GM23338 (cell line): ENCODE measurements at regions not wholly inside any gene's neighbourhood (a gene's known extent, or its start where the extent isn't known, plus 50 kb on each side); places are given as distances from the start of the nearest gene placed in this dataset.

Experiments used
- ATAC-seq: fragments of 200-7000 bp; cut with Tn5 transposase; 3 replicates; pipeline ENCODE4 v1.9.1; 2020
- DNase-seq: peaks from one replicate; pipeline ENCODE4 v3.0.0-alpha.2; 2015; ENCODE audit warnings: low spot score
- H2AFZ ChIP-seq: fragments of 200-600 bp; sonication (generic); 2 replicates; pipeline ENCODE4 v1.8.0; 2016; ENCODE audit warnings: antibody characterized with exemption, mild to moderate bottlenecking, moderate library complexity
- H3F3A ChIP-seq: fragments of 200-600 bp; sonication (generic); replicated peaks from 2 replicates; pipeline ENCODE4 v1.8.0; 2017; ENCODE audit warnings: antibody characterized with exemption, mixed run types, low read depth
- H3K27ac ChIP-seq: fragments of 200-600 bp; sonication (generic); 2 replicates; pipeline ENCODE4 v1.6.1; 2016; ENCODE audit warnings: low read depth
- H3K27me3 ChIP-seq: fragments of 200-600 bp; sonication (generic); 2 replicates; pipeline ENCODE4 v1.8.0; 2016; ENCODE audit warnings: mild to moderate bottlenecking, mixed run types, moderate library complexity; ENCODE audit not compliant: insufficient read depth
- H3K36me3 ChIP-seq: fragments of 200-600 bp; sonication (generic); 2 replicates; pipeline ENCODE4 v1.8.0; 2016; ENCODE audit warnings: mild to moderate bottlenecking; ENCODE audit not compliant: insufficient read depth
- H3K4me1 ChIP-seq: fragments of 200-600 bp; sonication (generic); 2 replicates; pipeline ENCODE4 v1.8.0; 2016; ENCODE audit warnings: mild to moderate bottlenecking, moderate library complexity; ENCODE audit not compliant: insufficient read depth
- H3K4me2 ChIP-seq: fragments of 200-600 bp; sonication (generic); 2 replicates; pipeline ENCODE4 v1.7.1; 2017; ENCODE audit warnings: mixed run types
- H3K4me3 ChIP-seq: fragments of 200-600 bp; sonication (generic); 2 replicates; pipeline ENCODE4 v1.6.1; 2016; ENCODE audit warnings: mixed run types
- H3K79me2 ChIP-seq: fragments of 200-600 bp; sonication (generic); replicated peaks from 2 replicates; pipeline ENCODE4 v1.8.0; 2017; ENCODE audit warnings: mild to moderate bottlenecking; ENCODE audit not compliant: insufficient read depth
- H3K9me2 ChIP-seq: fragments of 200-600 bp; sonication (generic); 2 replicates; pipeline ENCODE4 v1.8.0; 2017; ENCODE audit not compliant: insufficient read depth
- H4K20me1 ChIP-seq: fragments of 200-600 bp; sonication (generic); replicated peaks from 2 replicates; pipeline ENCODE4 v1.8.0; 2017; ENCODE audit warnings: mild to moderate bottlenecking; ENCODE audit not compliant: insufficient read depth
- H3K27ac Mint-ChIP-seq: 2 replicates; pipeline ENCODE4 v1.8.0; 2020; ENCODE audit warnings: inconsistent platforms, mild to moderate bottlenecking, moderate library complexity, mixed read lengths
- H3K27me3 Mint-ChIP-seq: 3 replicates; pipeline ENCODE4 v1.8.0; 2022; ENCODE audit warnings: low read depth, mild to moderate bottlenecking, moderate library complexity, mixed read lengths, inconsistent platforms; ENCODE audit not compliant: insufficient read depth, poor library complexity
- H3K36me3 Mint-ChIP-seq: 3 replicates; pipeline ENCODE4 v1.8.0; 2021; ENCODE audit warnings: low read depth, mild to moderate bottlenecking, inconsistent platforms, moderate library complexity, mixed read lengths
- H3K4me1 Mint-ChIP-seq: 3 replicates; pipeline ENCODE4 v1.8.0; 2020; ENCODE audit warnings: mild to moderate bottlenecking, inconsistent platforms, mixed read lengths
- H3K4me3 Mint-ChIP-seq: 3 replicates; pipeline ENCODE4 v1.8.0; 2021; ENCODE audit warnings: moderate library complexity, mild to moderate bottlenecking, inconsistent platforms, mixed read lengths
- H3K9me3 Mint-ChIP-seq: 3 replicates; pipeline ENCODE4 v1.8.0; 2020; ENCODE audit warnings: moderate library complexity, mild to moderate bottlenecking, inconsistent platforms, mixed read lengths
- CREB1 ChIP-seq: fragments of 250-450 bp; sonication (Bioruptor Pico); IDR thresholded peaks from 2 replicates; pipeline ENCODE4 v1.5.0; 2020; ENCODE audit warnings: low read depth, mild to moderate bottlenecking, moderate library complexity
- CTCF ChIP-seq, 2 experiments: fragments of 200-600 bp in 1 of 2; sonication (generic) in 1 of 2; conservative IDR thresholded peaks; 2 replicates each; pipeline versions ENCODE4 v1.5.1 to v1.6.1; 2016 to 2017; ENCODE audit warnings: antibody characterized with exemption in 2 of 2, low read depth in 2 of 2, mild to moderate bottlenecking in 2 of 2, moderate library complexity in 1 of 2
- EZH2 ChIP-seq: fragments of 200-600 bp; sonication (generic); IDR thresholded peaks from one replicate; pipeline ENCODE4 v1.8.0; 2017; ENCODE audit warnings: antibody characterized with exemption, mild to moderate bottlenecking, low read depth; ENCODE audit not compliant: unreplicated experiment
- EZH2phosphoT487 ChIP-seq: fragments of 200-600 bp; sonication (generic); IDR thresholded peaks from one replicate; pipeline ENCODE4 v1.8.1; 2018; ENCODE audit warnings: antibody characterized with exemption; ENCODE audit not compliant: unreplicated experiment
- JUNB ChIP-seq: IDR thresholded peaks from one replicate; pipeline ENCODE4 v1.6.1; 2016; ENCODE audit warnings: antibody characterized with exemption; ENCODE audit not compliant: unreplicated experiment
- NANOG ChIP-seq: IDR thresholded peaks from 2 replicates; pipeline ENCODE4 v1.6.1; 2016; ENCODE audit warnings: antibody characterized with exemption, borderline replicate concordance
- POLR2AphosphoS5 ChIP-seq: IDR thresholded peaks from 2 replicates; pipeline ENCODE4 v1.6.1; 2016; ENCODE audit warnings: antibody characterized with exemption, low read depth
- STAT1 ChIP-seq: IDR thresholded peaks from one replicate; pipeline ENCODE4 v1.6.1; 2016; ENCODE audit warnings: antibody characterized with exemption; ENCODE audit not compliant: unreplicated experiment
- ZNF114 ChIP-seq: fragments of 250-450 bp; sonication (Bioruptor Pico); IDR thresholded peaks from 2 replicates; pipeline ENCODE4 v1.5.0; 2020; ENCODE audit warnings: mild to moderate bottlenecking, moderate library complexity
- ZNF331 ChIP-seq: fragments of 250-450 bp; sonication (Bioruptor Pico); IDR thresholded peaks from 2 replicates; pipeline ENCODE4 v1.5.0; 2020; ENCODE audit warnings: low read depth, mild to moderate bottlenecking, moderate library complexity
- ZNF462 ChIP-seq: fragments of 250-450 bp; sonication (Bioruptor Pico); IDR thresholded peaks from 2 replicates; pipeline ENCODE4 v1.5.0; 2020; ENCODE audit warnings: mild to moderate bottlenecking, moderate library complexity
- TF ChIP-seq, protein P1 (sequence below): IDR thresholded peaks from 2 replicates; pipeline ENCODE4 v1.6.1; 2016; ENCODE audit warnings: antibody characterized with exemption
- TF ChIP-seq, protein P2 (sequence below): IDR thresholded peaks from one replicate; pipeline ENCODE4 v1.6.1; 2018; ENCODE audit warnings: antibody characterized with exemption; ENCODE audit not compliant: unreplicated experiment

DNA sequence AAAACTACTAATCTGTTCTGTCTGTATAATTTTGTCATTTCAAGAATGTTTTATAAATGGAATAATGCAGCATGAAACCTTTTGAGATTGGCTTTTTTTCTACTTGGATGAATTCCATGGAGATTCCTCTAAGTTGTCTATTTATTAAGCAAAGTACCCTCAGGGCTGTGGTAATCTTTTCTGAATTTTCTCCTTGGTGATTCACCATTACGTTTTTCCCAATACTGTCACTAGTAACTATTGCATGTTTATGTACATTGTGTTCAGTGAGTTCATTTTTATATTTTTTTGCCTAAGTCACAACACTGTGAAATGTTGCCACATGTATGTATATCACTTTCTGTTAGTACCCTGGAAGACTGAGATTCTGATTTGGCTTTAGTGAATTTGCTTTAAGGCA is 177.0 kb upstream of the GRIN3A start:
- no peaks in the 10 kb centered on the region for H3K36me3 ChIP-seq
- Mint-ChIP-seq H3K9me3 (peaks cover 83% of the 10 kb centered on the region), H3K27me3 (peaks cover 4% of the 10 kb centered on the region), H3K4me3 (no peak overlapping the region), H3K4me1 (no peaks in the 10 kb centered on the region), H3K27ac (no peak overlapping the region), H3K36me3 (no peaks in the 10 kb centered on the region; the same call in 2 of the 3 replicates)
- H4K20me1 ChIP-seq: no peaks in the 10 kb centered on the region
- H3K4me1 ChIP-seq: no peaks in the 10 kb centered on the region
- H3K4me3 ChIP-seq: no peak overlapping the region
- no peak overlapping the region for H3K4me2 ChIP-seq
- no peaks in the 10 kb centered on the region for H3K9me2 ChIP-seq
- no peak overlapping the region for H3K27ac ChIP-seq
- DNase-seq (no peak), ATAC-seq (no peak)
- H3K27me3 ChIP-seq: no peaks in the 10 kb centered on the region
- H2AFZ ChIP-seq: no peak overlapping the region
- H3K79me2 ChIP-seq: no peaks in the 10 kb centered on the region
- no peaks in the 10 kb centered on the region for H3F3A ChIP-seq
- TF ChIP-seq, protein P1, sequence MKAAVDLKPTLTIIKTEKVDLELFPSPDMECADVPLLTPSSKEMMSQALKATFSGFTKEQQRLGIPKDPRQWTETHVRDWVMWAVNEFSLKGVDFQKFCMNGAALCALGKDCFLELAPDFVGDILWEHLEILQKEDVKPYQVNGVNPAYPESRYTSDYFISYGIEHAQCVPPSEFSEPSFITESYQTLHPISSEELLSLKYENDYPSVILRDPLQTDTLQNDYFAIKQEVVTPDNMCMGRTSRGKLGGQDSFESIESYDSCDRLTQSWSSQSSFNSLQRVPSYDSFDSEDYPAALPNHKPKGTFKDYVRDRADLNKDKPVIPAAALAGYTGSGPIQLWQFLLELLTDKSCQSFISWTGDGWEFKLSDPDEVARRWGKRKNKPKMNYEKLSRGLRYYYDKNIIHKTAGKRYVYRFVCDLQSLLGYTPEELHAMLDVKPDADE: no peak
- TF ChIP-seq EZH2: no peak
- TF ChIP-seq STAT1: no peak
- no peak for TF ChIP-seq JUNB
- no peak for TF ChIP-seq CTCF (conservative IDR thresholded peaks at IDR 0.05; ENCODE audit: low read depth in 2 of 2)
- no peak for TF ChIP-seq ZNF114 (CRISPR knock-in tag)
- no peak for TF ChIP-seq CREB1 (CRISPR knock-in tag)
- no peak for TF ChIP-seq NANOG
- no peak for TF ChIP-seq ZNF462 (CRISPR knock-in tag)
- no peak for TF ChIP-seq POLR2AphosphoS5
- no peak for TF ChIP-seq ZNF331 (CRISPR knock-in tag)
- TF ChIP-seq, protein P2, sequence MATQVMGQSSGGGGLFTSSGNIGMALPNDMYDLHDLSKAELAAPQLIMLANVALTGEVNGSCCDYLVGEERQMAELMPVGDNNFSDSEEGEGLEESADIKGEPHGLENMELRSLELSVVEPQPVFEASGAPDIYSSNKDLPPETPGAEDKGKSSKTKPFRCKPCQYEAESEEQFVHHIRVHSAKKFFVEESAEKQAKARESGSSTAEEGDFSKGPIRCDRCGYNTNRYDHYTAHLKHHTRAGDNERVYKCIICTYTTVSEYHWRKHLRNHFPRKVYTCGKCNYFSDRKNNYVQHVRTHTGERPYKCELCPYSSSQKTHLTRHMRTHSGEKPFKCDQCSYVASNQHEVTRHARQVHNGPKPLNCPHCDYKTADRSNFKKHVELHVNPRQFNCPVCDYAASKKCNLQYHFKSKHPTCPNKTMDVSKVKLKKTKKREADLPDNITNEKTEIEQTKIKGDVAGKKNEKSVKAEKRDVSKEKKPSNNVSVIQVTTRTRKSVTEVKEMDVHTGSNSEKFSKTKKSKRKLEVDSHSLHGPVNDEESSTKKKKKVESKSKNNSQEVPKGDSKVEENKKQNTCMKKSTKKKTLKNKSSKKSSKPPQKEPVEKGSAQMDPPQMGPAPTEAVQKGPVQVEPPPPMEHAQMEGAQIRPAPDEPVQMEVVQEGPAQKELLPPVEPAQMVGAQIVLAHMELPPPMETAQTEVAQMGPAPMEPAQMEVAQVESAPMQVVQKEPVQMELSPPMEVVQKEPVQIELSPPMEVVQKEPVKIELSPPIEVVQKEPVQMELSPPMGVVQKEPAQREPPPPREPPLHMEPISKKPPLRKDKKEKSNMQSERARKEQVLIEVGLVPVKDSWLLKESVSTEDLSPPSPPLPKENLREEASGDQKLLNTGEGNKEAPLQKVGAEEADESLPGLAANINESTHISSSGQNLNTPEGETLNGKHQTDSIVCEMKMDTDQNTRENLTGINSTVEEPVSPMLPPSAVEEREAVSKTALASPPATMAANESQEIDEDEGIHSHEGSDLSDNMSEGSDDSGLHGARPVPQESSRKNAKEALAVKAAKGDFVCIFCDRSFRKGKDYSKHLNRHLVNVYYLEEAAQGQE: no peak
- TF ChIP-seq EZH2phosphoT487: no peak
